ENCODE measurements at regions not wholly inside any gene's neighbourhood (a gene's known extent, or its start where the extent isn't known, plus 50 kb on each side); places are given as distances from the start of the nearest gene placed in this dataset.

DNA sequence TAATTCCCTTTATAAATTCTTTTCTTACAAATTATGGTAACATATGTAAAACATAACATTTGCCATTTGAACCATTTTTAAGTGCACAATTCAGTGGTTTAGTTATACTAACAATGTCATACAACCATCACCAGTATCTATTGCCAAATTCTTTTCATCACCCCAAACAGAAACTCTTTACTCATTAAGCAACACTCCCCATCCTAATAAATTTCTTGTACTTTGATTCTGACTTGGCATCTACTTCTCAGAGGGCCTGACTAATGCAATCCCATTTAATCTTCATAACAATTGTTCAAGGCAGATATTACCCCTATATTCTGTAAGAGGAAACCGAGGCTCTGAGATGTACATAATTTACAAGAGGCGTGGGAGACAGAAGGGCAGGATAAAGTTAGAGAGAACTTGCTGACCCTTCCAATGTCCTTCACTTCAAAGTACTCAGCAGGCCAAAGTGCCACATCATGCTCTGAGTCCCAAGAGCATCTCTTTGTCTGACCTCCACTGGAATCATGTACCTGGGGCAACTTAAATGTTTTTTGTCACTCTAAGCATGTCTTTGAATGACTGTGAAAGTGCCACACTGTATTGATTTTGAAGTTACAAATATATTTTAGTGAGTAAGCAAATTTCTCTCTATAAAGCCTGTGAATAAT is 255.3 kb downstream of the KIF4B start:
- Histone ChIP-seq H2BK15ac (ENCODE audit: low read depth, low read length) (no peak overlapping the region), H2BK5ac (ENCODE audit: low read depth, low read length, poor library complexity, severe bottlenecking) (no peak overlapping the region), H3K4ac (ENCODE audit: low read depth, low read length) (no peak overlapping the region), H3K79me1 (ENCODE audit: low read depth in 1 of 2, low read length in 2 of 2) (no peaks in the 10 kb centered on the region), H2AK5ac (ENCODE audit: low read depth, low read length) (no peak overlapping the region), H3K27me3 (ENCODE audit: control insufficient read depth, insufficient read depth, low read length) (no peaks in the 10 kb centered on the region), H4K8ac (ENCODE audit: low read depth in 2 of 2, low read length in 2 of 2) (no peak overlapping the region), H3K9me1 (ENCODE audit: insufficient read depth, low read length) (no peaks in the 10 kb centered on the region), H2AFZ (replicated peaks; ENCODE audit: low read length, poor library complexity) (no peak overlapping the region), H3K9ac (ENCODE audit: low read depth, low read length) (no peak overlapping the region), H3K4me1 (ENCODE audit: control insufficient read depth, insufficient read depth, low read length) (no peaks in the 10 kb centered on the region), H2AK9ac (replicated peaks; ENCODE audit: low read depth, low read length, poor library complexity) (no peak overlapping the region), H3K4me2 (ENCODE audit: low read depth, low read length) (no peak overlapping the region), H4K91ac (ENCODE audit: insufficient read depth, low read depth, low read length) (no peak overlapping the region), H4K5ac (ENCODE audit: low read depth, low read length) (no peak overlapping the region), H3K18ac (ENCODE audit: low read depth, low read length) (no peak overlapping the region), H2BK20ac (ENCODE audit: low read depth, low read length) (no peak overlapping the region), H3K56ac (ENCODE audit: extremely low read depth, insufficient read depth, low read length) (no peak overlapping the region), H3K9me3 (ENCODE audit: control insufficient read depth, insufficient read depth, low read length) (peaks cover 11% of the 10 kb centered on the region), H3K14ac (replicated peaks; ENCODE audit: low read depth, low read length) (no peak overlapping the region), H4K20me1 (ENCODE audit: insufficient read depth, low read length) (no peaks in the 10 kb centered on the region), H3K4me3 (ENCODE audit: insufficient read depth, low read depth, low read length) (no peak overlapping the region), H3K36me3 (ENCODE audit: control insufficient read depth, insufficient read depth, low read length) (no peaks in the 10 kb centered on the region), H3K23ac (ENCODE audit: low read depth, low read length) (no peak overlapping the region), H2BK120ac (ENCODE audit: low read depth, low read length) (no peak overlapping the region), H3K27ac (ENCODE audit: insufficient read depth, low read length) (no peak overlapping the region)
- DNase-seq (no peak), ATAC-seq (ENCODE audit: low read depth) (no peak)
- no CpG with 5 or more reads among the region's 2 CpGs for WGBS, 2 experiments (ENCODE audit: extremely low coverage in 2 of 2, insufficient read length in 1 of 2)
- ChIA-PET CTCF (no interaction called here), POLR2A (ENCODE audit: unreplicated experiment) (no interaction called here)
- no TSS peak for BruUV-seq (replicated peaks)
- no peak for TF ChIP-seq MAZ (IDR thresholded peaks at IDR 0.05; ENCODE audit: borderline replicate concordance, low read depth, low read length)
- TF ChIP-seq, protein P1, sequence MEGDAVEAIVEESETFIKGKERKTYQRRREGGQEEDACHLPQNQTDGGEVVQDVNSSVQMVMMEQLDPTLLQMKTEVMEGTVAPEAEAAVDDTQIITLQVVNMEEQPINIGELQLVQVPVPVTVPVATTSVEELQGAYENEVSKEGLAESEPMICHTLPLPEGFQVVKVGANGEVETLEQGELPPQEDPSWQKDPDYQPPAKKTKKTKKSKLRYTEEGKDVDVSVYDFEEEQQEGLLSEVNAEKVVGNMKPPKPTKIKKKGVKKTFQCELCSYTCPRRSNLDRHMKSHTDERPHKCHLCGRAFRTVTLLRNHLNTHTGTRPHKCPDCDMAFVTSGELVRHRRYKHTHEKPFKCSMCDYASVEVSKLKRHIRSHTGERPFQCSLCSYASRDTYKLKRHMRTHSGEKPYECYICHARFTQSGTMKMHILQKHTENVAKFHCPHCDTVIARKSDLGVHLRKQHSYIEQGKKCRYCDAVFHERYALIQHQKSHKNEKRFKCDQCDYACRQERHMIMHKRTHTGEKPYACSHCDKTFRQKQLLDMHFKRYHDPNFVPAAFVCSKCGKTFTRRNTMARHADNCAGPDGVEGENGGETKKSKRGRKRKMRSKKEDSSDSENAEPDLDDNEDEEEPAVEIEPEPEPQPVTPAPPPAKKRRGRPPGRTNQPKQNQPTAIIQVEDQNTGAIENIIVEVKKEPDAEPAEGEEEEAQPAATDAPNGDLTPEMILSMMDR (conservative IDR thresholded peaks at IDR 0.05; ENCODE audit: low read depth, low read length), result no peak
- TF ChIP-seq, protein P2, sequence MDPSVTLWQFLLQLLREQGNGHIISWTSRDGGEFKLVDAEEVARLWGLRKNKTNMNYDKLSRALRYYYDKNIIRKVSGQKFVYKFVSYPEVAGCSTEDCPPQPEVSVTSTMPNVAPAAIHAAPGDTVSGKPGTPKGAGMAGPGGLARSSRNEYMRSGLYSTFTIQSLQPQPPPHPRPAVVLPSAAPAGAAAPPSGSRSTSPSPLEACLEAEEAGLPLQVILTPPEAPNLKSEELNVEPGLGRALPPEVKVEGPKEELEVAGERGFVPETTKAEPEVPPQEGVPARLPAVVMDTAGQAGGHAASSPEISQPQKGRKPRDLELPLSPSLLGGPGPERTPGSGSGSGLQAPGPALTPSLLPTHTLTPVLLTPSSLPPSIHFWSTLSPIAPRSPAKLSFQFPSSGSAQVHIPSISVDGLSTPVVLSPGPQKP (IDR thresholded peaks at IDR 0.05; ENCODE audit: borderline replicate concordance, low read depth, low read length), result no peak
- no peak for TF ChIP-seq USF2 (IDR thresholded peaks at IDR 0.05; ENCODE audit: low read depth, low read length)
- TF ChIP-seq BHLHE40 (IDR thresholded peaks at IDR 0.05; ENCODE audit: low read depth, low read length), result no peak
- no peak for TF ChIP-seq FOS (IDR thresholded peaks at IDR 0.05; ENCODE audit: low read depth, low read length)
- TF ChIP-seq SMC3 (IDR thresholded peaks at IDR 0.05; ENCODE audit: low read depth, low read length), result no peak
- TF ChIP-seq CEBPB (IDR thresholded peaks at IDR 0.05; ENCODE audit: low read depth, low read length), result no peak
- TF ChIP-seq RCOR1 (IDR thresholded peaks at IDR 0.05; ENCODE audit: insufficient replicate concordance, low read length), result no peak
- TF ChIP-seq RAD21 (IDR thresholded peaks at IDR 0.05; ENCODE audit: low read length), result no peak
- no peak for TF ChIP-seq CHD1 (IDR thresholded peaks at IDR 0.05; ENCODE audit: low read depth, low read length)
- TF ChIP-seq MAFK (IDR thresholded peaks at IDR 0.05; ENCODE audit: low read depth, low read length), result no peak
- TF ChIP-seq RFX5 (IDR thresholded peaks at IDR 0.05; ENCODE audit: low read depth, low read length), result no peak
- TF ChIP-seq NFE2L2 (IDR thresholded peaks at IDR 0.05; ENCODE audit: low read depth, low read length), result no peak
- no peak for TF ChIP-seq POLR2A (IDR thresholded peaks at IDR 0.05; ENCODE audit: low read depth, low read length)
- no peak for TF ChIP-seq MXI1 (IDR thresholded peaks at IDR 0.05; ENCODE audit: borderline replicate concordance, low read depth, low read length)
- in situ Hi-C loops (cut with MboI; ENCODE audit: low sequenced_read_pairs) (no loop called here), dilution Hi-C loops (cut with HindIII; ENCODE audit: low sequenced_read_pairs, unreplicated experiment) (no loop called here), intact Hi-C loops (cut with micrococcal nuclease) (no loop called here)
